ENCODE measurements at regions not wholly inside any gene's neighbourhood (a gene's known extent, or its start where the extent isn't known, plus 50 kb on each side); places are given as distances from the start of the nearest gene placed in this dataset.

GRCh38 chr6:10465629-10466499, 51.0 kb upstream of the TFAP2A start:
- Histone ChIP-seq H3K27ac (no peak overlapping the region), H3K36me3 (no peaks in the 10 kb centered on the region), H3K27me3 (no peaks in the 10 kb centered on the region), H3K4me1 (no peaks in the 10 kb centered on the region), H3K9me3 (no peaks in the 10 kb centered on the region), H3K4me3 (no peak overlapping the region)
- peak in 1 of 3 experiments; percentile 26 for TF ChIP-seq CTCF (IDR thresholded peaks at IDR 0.05)
- no peak for DNase-seq (ENCODE audit: low spot score in 2 of 2)
- intact Hi-C loops (cut with DNase I) = no loop called here
